Tibial nerve (tissue), 4 donors: ENCODE measurements at regions not wholly inside any gene's neighbourhood (a gene's known extent, or its start where the extent isn't known, plus 50 kb on each side); places are given as distances from the start of the nearest gene placed in this dataset.

Experiments used
- DNase-seq, 2 donors: peaks; one replicate each; pipeline ENCODE4 v3.0.0-alpha.2; 2019; ENCODE audit warnings: low spot score in 2 of 2
- H3K27ac ChIP-seq, 4 donors: fragments of 200-600 bp; sonication (generic) in 3 of 4; one replicate each; pipeline ENCODE4 v1.5.1; 2017 to 2019; ENCODE audit warnings: mild to moderate bottlenecking in 1 of 4
- H3K27me3 ChIP-seq, 2 donors: fragments of 200-600 bp; sonication (generic) in 1 of 2; one replicate each; pipeline versions ENCODE4 v1.5.1 to v1.6.0; 2017 to 2019
- H3K36me3 ChIP-seq, 3 donors: fragments of 200-600 bp; sonication (generic); one replicate each; pipeline ENCODE4 v1.5.1; 2018 to 2019
- H3K4me1 ChIP-seq, 4 donors: fragments of 200-600 bp; sonication (generic) in 3 of 4; one replicate each; pipeline ENCODE4 v1.5.1; 2017 to 2019
- H3K4me3 ChIP-seq, 4 donors: fragments of 200-600 bp; sonication (generic) in 3 of 4; one replicate each; pipeline ENCODE4 v1.5.1; 2017 to 2019; ENCODE audit warnings: mild to moderate bottlenecking in 1 of 4, moderate library complexity in 1 of 4
- H3K9me3 ChIP-seq, 4 donors: fragments of 200-600 bp; sonication (generic) in 3 of 4; one replicate each; pipeline ENCODE4 v1.5.1; 2017 to 2019
- EP300 ChIP-seq, 2 donors: sonication (generic); formaldehyde crosslinking; IDR thresholded peaks; one replicate each; pipeline ENCODE4 v1.6.1; 2017; ENCODE audit warnings: antibody characterized with exemption in 2 of 2, mild to moderate bottlenecking in 1 of 2
- POLR2A ChIP-seq, 2 donors: fragments of 450-650 bp; IDR thresholded peaks; one replicate each; pipeline ENCODE4 v1.6.1; 2017; ENCODE audit warnings: antibody characterized with exemption in 2 of 2, mild to moderate bottlenecking in 2 of 2, moderate library complexity in 2 of 2
- WGBS, 2 donors: methylation state at CpG; one replicate each; pipeline ENCODE4 v1.1.5; 2018; 5-methylcytosine and 5-hydroxymethylcytosine counted together
- TF ChIP-seq, protein P1 (sequence below), 5 experiments: fragments of 200-600 bp in 3 of 5; fragments of 450-650 bp in 2 of 5; sonication (generic) in 3 of 5; IDR thresholded peaks; one replicate each; pipeline ENCODE4 v1.5.1; 2016 to 2019; ENCODE audit warnings: antibody characterized with exemption in 5 of 5, mild to moderate bottlenecking in 3 of 5, moderate library complexity in 2 of 5

DNA sequence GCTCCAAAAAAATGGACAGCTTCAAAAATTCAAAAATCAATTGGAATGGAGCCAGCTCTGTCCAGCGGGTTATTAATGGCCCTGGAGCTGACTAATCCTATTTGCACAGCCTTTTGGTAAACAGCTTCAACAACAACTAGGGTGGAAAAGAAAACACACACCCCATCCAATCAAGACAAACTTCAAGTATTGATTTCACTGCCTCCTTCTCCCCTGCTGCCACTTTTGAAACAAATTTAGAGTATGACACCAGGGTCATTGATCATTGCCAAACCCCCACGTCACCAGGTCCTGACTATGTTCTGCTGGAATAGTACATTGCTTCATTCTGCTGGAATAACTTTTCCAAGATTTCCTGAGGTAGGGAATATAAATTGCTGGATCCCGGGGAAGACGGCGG is 56.8 kb upstream of the GTF3A start:
- 72 to 78% methylated on average over 5 of the region's 5 CpGs for WGBS, 2 donors
- Histone ChIP-seq H3K4me3 (no peak overlapping the region), H3K4me1 (peaks cover 0 to 3% (median 0%) of the 10 kb centered on the region in 4 donors), H3K36me3 (no peaks in the 10 kb centered on the region), H3K27me3 (peaks cover 0 to 15% of the 10 kb centered on the region in 2 donors), H3K9me3 (no peaks in the 10 kb centered on the region), H3K27ac (no peak overlapping the region)
- DNase-seq = no peak
- TF ChIP-seq, protein P1, sequence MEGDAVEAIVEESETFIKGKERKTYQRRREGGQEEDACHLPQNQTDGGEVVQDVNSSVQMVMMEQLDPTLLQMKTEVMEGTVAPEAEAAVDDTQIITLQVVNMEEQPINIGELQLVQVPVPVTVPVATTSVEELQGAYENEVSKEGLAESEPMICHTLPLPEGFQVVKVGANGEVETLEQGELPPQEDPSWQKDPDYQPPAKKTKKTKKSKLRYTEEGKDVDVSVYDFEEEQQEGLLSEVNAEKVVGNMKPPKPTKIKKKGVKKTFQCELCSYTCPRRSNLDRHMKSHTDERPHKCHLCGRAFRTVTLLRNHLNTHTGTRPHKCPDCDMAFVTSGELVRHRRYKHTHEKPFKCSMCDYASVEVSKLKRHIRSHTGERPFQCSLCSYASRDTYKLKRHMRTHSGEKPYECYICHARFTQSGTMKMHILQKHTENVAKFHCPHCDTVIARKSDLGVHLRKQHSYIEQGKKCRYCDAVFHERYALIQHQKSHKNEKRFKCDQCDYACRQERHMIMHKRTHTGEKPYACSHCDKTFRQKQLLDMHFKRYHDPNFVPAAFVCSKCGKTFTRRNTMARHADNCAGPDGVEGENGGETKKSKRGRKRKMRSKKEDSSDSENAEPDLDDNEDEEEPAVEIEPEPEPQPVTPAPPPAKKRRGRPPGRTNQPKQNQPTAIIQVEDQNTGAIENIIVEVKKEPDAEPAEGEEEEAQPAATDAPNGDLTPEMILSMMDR (IDR thresholded peaks at IDR 0.05) = no peak
- TF ChIP-seq POLR2A (IDR thresholded peaks at IDR 0.05) = no peak
- TF ChIP-seq EP300 (IDR thresholded peaks at IDR 0.05) = no peak

DNA sequence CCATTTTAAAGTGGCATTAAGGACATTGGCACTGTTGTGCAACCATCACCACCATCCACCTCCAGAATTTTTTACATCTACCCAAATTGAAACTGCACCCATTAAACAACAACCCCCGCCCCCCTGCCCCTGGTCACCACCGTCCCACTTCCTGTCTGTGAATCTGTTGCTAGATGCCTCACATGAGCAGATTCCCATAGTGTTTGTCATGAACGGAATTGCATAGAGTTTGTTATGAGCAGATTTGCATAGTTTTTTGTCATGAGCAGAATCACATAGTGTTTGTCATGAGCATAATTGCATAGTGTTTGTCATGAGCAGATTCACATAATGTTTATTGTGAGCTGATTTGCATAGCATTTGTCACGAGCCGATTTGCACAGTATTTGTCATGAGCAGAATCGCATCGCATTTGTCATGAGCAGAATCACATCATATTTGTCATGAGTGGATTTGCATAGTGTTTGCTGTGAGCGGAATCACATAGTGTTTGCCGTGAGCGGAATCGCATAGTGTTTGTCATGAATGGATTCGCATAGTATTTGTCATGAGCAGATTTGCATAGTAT is 54.0 kb upstream of the GTF3A start:
- 85 to 91% methylated on average over 12 of the region's 12 CpGs for WGBS, 2 donors
- peaks cover 0 to 9% (median 2%) of the 10 kb centered on the region in 4 donors for H3K4me1 ChIP-seq
- no peak overlapping the region for H3K4me3 ChIP-seq
- no peak for TF ChIP-seq POLR2A (IDR thresholded peaks at IDR 0.05)
- TF ChIP-seq EP300 (IDR thresholded peaks at IDR 0.05) = no peak
- TF ChIP-seq, protein P1 (IDR thresholded peaks at IDR 0.05) = no peak
- H3K27me3 ChIP-seq = peaks cover 0 to 32% of the 10 kb centered on the region in 2 donors
- H3K9me3 ChIP-seq = no peaks in the 10 kb centered on the region
- no peaks in the 10 kb centered on the region for H3K36me3 ChIP-seq
- DNase-seq = no peak
- no peak overlapping the region for H3K27ac ChIP-seq

DNA sequence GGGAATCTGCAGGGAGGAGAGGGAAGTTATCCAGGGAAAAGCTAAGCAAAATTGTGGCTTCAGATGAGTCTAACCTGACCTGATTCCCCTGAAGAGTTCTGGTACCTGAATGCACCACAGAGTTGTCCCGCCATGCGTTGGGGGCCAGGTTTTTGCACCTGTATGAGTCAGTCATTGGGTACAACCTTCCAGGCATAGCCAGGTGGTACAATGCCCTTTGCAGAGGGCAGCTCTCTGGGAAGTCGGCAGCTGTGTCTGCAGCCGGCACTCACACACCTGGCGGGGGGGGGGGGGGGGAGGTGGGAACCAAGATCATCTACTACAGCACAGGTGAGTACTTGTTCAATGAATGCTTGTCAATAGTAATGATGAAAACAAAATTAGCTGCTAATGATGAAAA is 52.5 kb upstream of the GTF3A start:
- H3K4me1 ChIP-seq = peaks cover 0 to 14% (median 2%) of the 10 kb centered on the region in 4 donors
- WGBS, 2 donors = 78 to 95% methylated on average over 3 to 5 of the region's 5 CpGs
- DNase-seq = no peak
- H3K27ac ChIP-seq = no peak overlapping the region
- peaks cover 0 to 35% of the 10 kb centered on the region in 2 donors for H3K27me3 ChIP-seq
- H3K9me3 ChIP-seq = no peaks in the 10 kb centered on the region
- no peaks in the 10 kb centered on the region for H3K36me3 ChIP-seq
- TF ChIP-seq POLR2A (IDR thresholded peaks at IDR 0.05) (no peak), EP300 (IDR thresholded peaks at IDR 0.05) (no peak)
- TF ChIP-seq, protein P1 (IDR thresholded peaks at IDR 0.05) = no peak
- H3K4me3 ChIP-seq = no peak overlapping the region

DNA sequence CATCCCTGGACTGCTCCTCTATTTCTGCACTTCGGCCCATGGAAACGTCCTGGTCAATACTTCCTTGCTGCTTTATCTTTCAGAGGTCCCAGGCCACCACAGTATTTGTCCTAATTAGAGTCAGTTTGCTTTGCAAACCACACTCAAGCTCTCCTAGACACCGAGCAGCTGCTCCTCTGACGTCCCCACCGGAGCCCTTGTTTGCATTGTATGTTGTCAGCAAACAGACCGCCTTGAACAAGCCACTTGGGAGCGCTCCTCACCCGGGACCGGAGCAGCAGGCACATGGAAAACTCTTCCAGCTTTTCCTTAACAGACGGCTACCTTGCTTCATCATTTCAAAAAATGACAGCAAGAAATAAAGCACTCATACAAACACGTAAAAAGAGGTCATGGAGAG is 51.5 kb upstream of the GTF3A start:
- no peak for DNase-seq
- no peak overlapping the region for H3K27ac ChIP-seq
- WGBS, 2 donors = 22 to 28% methylated on average over 11 of the region's 11 CpGs
- no peaks in the 10 kb centered on the region for H3K9me3 ChIP-seq
- H3K4me1 ChIP-seq = peaks cover 0 to 14% (median 2%) of the 10 kb centered on the region in 4 donors
- H3K4me3 ChIP-seq = no peak overlapping the region
- no peaks in the 10 kb centered on the region for H3K36me3 ChIP-seq
- TF ChIP-seq, protein P1 (IDR thresholded peaks at IDR 0.05) = no peak
- TF ChIP-seq EP300 (IDR thresholded peaks at IDR 0.05) (no peak), POLR2A (IDR thresholded peaks at IDR 0.05) (no peak)
- peaks cover 0 to 35% of the 10 kb centered on the region in 2 donors for H3K27me3 ChIP-seq

DNA sequence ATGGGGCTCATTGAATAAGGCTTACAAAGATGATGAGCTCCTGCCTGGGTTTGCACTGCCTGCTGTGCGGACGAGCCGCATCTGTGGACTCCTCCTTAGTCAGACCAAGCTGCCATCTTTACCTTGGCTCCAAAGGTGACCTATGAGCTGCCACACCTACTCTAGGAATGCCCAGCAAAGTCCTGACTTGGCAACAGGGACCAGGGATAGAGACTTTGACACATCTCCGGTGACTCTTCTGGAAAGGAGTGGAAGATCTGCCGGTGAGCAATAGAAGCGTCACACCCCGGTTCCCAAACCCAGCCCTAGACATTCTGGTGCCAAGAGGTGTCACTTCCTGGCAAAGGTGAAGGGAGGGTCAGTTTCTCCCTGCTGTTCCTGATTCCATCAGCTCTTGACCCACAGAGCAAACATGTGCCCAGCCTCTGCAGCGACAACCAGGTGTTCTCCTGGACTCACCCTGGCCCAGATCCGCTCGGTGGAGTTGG is 50.2 kb upstream of the GTF3A start:
- WGBS, 2 donors = 93% methylated on average over 9 to 10 of the region's 10 CpGs
- H3K36me3 ChIP-seq = no peaks in the 10 kb centered on the region
- TF ChIP-seq, protein P1 (IDR thresholded peaks at IDR 0.05) = no peak
- TF ChIP-seq POLR2A (IDR thresholded peaks at IDR 0.05) (no peak), EP300 (IDR thresholded peaks at IDR 0.05) (no peak)

More for the DNA sequence above, 50.2 kb upstream of the GTF3A start:
- no peak for DNase-seq
- Histone ChIP-seq H3K4me3 (no peak overlapping the region), H3K27ac (no peak overlapping the region), H3K27me3 (peaks cover 0 to 39% of the 10 kb centered on the region in 2 donors), H3K9me3 (no peaks in the 10 kb centered on the region), H3K4me1 (peaks cover 0 to 14% (median 2%) of the 10 kb centered on the region in 4 donors)
